GM23248 (cell line): ENCODE measurements at regions not wholly inside any gene's neighbourhood (a gene's known extent, or its start where the extent isn't known, plus 50 kb on each side); places are given as distances from the start of the nearest gene placed in this dataset.

Source experiments
- EZH2 ChIP-seq: fragments of 200-600 bp; sonication (generic); IDR thresholded peaks from 2 replicates; pipeline ENCODE4 v1.6.1; 2018; ENCODE audit warnings: antibody characterized with exemption, mild to moderate bottlenecking; ENCODE audit not compliant: insufficient read depth, poor library complexity, severe bottlenecking
- EZH2phosphoT487 ChIP-seq: fragments of 200-600 bp; sonication (generic); IDR thresholded peaks from 2 replicates; pipeline ENCODE4 v1.6.1; 2018; ENCODE audit warnings: antibody characterized with exemption, moderate library complexity, mild to moderate bottlenecking, low read depth; ENCODE audit not compliant: insufficient read depth

- TF ChIP-seq EZH2, result no peak
- no peak for TF ChIP-seq EZH2phosphoT487
Observed at GRCh38 chr4:64465263-64465662, 56.0 kb upstream of the TECRL start.
